ENCODE measurements at regions not wholly inside any gene's neighbourhood (a gene's known extent, or its start where the extent isn't known, plus 50 kb on each side); places are given as distances from the start of the nearest gene placed in this dataset.

DNA sequence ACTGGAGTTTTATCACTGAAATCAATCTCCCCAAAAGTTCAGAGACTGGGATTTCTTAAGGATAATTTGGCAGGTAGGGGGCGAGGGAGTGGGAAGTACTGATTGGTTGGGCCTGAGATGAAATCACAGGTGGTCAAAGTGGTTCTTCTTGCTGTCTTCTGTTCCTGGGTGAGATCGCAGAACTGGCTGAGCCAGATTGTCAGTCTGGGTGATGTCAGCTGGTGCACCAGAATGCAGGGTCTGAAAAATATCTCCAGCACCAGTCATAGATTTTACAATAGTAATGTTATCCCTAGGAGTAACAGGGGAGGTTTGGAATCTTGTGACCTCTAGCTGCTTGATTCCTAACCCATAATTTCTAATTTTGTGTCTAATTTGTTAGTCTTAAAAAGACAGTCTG is 86.7 kb upstream of the SLC25A36 start:
- TF ChIP-seq POLR2AphosphoS5 (IDR thresholded peaks at IDR 0.05; ENCODE audit: low read depth, low read length) (no peak), ELF1 (IDR thresholded peaks at IDR 0.05) (no peak)
- TF ChIP-seq, protein P1, sequence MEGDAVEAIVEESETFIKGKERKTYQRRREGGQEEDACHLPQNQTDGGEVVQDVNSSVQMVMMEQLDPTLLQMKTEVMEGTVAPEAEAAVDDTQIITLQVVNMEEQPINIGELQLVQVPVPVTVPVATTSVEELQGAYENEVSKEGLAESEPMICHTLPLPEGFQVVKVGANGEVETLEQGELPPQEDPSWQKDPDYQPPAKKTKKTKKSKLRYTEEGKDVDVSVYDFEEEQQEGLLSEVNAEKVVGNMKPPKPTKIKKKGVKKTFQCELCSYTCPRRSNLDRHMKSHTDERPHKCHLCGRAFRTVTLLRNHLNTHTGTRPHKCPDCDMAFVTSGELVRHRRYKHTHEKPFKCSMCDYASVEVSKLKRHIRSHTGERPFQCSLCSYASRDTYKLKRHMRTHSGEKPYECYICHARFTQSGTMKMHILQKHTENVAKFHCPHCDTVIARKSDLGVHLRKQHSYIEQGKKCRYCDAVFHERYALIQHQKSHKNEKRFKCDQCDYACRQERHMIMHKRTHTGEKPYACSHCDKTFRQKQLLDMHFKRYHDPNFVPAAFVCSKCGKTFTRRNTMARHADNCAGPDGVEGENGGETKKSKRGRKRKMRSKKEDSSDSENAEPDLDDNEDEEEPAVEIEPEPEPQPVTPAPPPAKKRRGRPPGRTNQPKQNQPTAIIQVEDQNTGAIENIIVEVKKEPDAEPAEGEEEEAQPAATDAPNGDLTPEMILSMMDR (IDR thresholded peaks at IDR 0.05), result no peak
